ENCODE measurements at regions not wholly inside any gene's neighbourhood (a gene's known extent, or its start where the extent isn't known, plus 50 kb on each side); places are given as distances from the start of the nearest gene placed in this dataset.

DNA sequence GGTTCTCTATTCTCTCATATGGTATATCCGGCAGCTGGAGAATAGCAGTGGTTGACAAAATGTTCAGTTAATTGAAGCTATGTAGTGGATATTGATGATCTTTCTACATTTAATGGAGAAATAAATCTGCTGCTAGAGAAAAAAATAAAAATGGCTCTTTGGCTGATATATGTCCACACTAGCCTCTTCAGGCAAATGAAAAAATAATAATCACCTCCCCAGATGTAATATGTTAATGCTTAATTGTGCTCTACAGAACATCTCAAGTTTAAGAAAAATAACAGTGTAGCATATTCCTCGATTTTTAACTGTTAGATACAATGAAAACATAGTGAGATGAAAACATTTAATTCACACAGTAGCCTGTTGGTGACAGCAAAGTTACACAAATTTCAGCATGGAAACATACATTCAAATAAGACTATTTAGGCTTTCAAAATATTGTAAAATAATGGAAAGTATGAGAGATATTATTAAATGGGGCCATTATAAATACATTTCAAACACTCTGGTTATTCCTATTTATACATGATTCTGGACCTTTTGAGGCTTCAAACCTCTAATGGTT, 543.0 kb downstream of the MAT2B start:
- TF ChIP-seq, protein P1, sequence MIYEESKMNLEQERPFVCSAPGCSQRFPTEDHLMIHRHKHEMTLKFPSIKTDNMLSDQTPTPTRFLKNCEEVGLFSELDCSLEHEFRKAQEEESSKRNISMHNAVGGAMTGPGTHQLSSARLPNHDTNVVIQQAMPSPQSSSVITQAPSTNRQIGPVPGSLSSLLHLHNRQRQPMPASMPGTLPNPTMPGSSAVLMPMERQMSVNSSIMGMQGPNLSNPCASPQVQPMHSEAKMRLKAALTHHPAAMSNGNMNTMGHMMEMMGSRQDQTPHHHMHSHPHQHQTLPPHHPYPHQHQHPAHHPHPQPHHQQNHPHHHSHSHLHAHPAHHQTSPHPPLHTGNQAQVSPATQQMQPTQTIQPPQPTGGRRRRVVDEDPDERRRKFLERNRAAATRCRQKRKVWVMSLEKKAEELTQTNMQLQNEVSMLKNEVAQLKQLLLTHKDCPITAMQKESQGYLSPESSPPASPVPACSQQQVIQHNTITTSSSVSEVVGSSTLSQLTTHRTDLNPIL (CRISPR knock-in tag; IDR thresholded peaks at IDR 0.05; ENCODE audit: low read depth): no peak
- TF ChIP-seq, protein P2, sequence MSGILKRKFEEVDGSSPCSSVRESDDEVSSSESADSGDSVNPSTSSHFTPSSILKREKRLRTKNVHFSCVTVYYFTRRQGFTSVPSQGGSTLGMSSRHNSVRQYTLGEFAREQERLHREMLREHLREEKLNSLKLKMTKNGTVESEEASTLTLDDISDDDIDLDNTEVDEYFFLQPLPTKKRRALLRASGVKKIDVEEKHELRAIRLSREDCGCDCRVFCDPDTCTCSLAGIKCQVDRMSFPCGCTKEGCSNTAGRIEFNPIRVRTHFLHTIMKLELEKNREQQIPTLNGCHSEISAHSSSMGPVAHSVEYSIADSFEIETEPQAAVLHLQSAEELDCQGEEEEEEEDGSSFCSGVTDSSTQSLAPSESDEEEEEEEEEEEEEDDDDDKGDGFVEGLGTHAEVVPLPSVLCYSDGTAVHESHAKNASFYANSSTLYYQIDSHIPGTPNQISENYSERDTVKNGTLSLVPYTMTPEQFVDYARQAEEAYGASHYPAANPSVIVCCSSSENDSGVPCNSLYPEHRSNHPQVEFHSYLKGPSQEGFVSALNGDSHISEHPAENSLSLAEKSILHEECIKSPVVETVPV (CRISPR knock-in tag; IDR thresholded peaks at IDR 0.05): no peak
- TF ChIP-seq, protein P3, sequence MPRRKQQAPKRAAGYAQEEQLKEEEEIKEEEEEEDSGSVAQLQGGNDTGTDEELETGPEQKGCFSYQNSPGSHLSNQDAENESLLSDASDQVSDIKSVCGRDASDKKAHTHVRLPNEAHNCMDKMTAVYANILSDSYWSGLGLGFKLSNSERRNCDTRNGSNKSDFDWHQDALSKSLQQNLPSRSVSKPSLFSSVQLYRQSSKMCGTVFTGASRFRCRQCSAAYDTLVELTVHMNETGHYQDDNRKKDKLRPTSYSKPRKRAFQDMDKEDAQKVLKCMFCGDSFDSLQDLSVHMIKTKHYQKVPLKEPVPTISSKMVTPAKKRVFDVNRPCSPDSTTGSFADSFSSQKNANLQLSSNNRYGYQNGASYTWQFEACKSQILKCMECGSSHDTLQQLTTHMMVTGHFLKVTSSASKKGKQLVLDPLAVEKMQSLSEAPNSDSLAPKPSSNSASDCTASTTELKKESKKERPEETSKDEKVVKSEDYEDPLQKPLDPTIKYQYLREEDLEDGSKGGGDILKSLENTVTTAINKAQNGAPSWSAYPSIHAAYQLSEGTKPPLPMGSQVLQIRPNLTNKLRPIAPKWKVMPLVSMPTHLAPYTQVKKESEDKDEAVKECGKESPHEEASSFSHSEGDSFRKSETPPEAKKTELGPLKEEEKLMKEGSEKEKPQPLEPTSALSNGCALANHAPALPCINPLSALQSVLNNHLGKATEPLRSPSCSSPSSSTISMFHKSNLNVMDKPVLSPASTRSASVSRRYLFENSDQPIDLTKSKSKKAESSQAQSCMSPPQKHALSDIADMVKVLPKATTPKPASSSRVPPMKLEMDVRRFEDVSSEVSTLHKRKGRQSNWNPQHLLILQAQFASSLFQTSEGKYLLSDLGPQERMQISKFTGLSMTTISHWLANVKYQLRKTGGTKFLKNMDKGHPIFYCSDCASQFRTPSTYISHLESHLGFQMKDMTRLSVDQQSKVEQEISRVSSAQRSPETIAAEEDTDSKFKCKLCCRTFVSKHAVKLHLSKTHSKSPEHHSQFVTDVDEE (CRISPR knock-in tag; IDR thresholded peaks at IDR 0.05): no peak
- TF ChIP-seq CSDC2 (CRISPR knock-in tag; IDR thresholded peaks at IDR 0.05) (no peak), TCF4 (CRISPR knock-in tag; IDR thresholded peaks at IDR 0.05; ENCODE audit: borderline replicate concordance) (no peak), PPARA (CRISPR knock-in tag; IDR thresholded peaks at IDR 0.05; ENCODE audit: borderline replicate concordance) (no peak)
- peak; percentile 70 for ATAC-seq

DNA sequence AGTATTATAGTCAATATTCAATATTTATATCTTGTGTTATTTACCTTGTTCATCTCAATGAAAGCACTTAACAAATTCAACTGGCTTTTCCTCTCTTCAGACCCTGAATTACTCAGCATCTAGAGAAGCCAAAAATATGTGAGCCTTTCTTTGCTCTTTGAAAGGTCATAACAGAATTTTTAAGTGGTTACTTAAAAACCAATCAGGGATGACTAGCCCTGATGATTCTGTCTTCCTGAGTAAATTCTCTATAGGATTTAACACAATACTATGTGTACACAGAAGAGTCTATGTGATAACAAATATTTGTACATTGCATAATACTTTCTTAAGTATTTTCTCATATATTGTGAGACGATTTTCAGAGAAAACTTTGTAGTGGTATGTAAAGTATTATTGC, 546.3 kb downstream of the MAT2B start:
- no peak; the same call in 1 of the 2 replicates for TF ChIP-seq ISL1 (CRISPR knock-in tag; IDR thresholded peaks at IDR 0.05)
- no peak for TF ChIP-seq ZFP30 (CRISPR knock-in tag; IDR thresholded peaks at IDR 0.05)
- no peak for TF ChIP-seq TOX (CRISPR knock-in tag; IDR thresholded peaks at IDR 0.05; ENCODE audit: borderline replicate concordance)
- TF ChIP-seq CSDC2 (CRISPR knock-in tag; IDR thresholded peaks at IDR 0.05): no peak
- no peak for ATAC-seq

DNA sequence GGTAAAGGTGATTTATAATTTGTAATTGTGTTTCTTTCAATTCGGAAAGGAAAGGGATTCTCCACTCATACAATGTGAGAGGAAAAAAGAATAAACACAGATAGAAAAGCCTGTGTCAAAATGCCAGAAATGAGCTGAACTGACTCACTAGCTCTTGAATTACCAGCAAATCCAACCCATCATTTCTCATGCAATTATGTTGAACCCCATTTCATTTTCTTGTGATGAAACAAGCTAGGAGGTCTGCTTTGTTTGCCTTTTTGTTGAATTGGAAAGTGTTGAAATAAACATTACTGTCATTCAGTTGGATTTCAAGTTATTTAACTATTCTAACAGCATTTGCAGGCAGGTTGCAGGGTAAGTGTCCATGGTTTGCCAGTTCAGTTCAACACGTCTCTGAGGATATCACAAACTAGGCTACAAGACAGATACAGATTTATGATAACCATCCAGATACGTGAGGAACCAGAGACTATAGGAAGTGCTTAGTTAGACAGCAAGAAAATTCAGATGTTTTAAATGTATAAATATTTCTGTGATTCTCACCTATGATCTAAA, 547.2 kb downstream of the MAT2B start:
- ATAC-seq: no peak
- no peak for TF ChIP-seq OSR1 (CRISPR knock-in tag; IDR thresholded peaks at IDR 0.05)

DNA sequence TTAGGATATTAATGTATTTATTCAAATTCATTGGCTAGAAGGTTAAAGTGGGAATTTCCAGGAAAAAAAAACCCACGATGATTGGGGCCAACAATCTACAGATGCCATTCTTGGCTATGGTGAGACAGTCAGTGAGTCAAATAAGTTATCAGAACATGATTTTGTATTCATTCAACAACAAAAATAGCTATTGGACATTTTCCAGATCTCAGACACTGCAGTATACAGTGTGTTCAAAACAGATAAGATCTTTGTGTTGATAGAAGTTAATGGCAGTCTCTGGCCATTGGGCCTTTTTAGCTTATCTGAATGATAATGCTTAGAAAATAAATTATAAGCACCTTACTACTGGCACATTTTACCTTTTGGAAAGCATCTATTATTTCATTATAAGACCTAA, 547.7 kb downstream of the MAT2B start:
- ATAC-seq: no peak
- TF ChIP-seq, protein P2 (CRISPR knock-in tag; IDR thresholded peaks at IDR 0.05): no peak
- TF ChIP-seq ESRRG (CRISPR knock-in tag; IDR thresholded peaks at IDR 0.05) (no peak), CSDC2 (CRISPR knock-in tag; IDR thresholded peaks at IDR 0.05) (no peak), ZC3H10 (CRISPR knock-in tag; IDR thresholded peaks at IDR 0.05) (no peak), PPARA (CRISPR knock-in tag; IDR thresholded peaks at IDR 0.05; ENCODE audit: borderline replicate concordance) (no peak), ZNF565 (CRISPR knock-in tag; conservative IDR thresholded peaks at IDR 0.05; ENCODE audit: low read depth) (no peak), SNAI2 (CRISPR knock-in tag; IDR thresholded peaks at IDR 0.05) (no peak), RARB (CRISPR knock-in tag; IDR thresholded peaks at IDR 0.05) (no peak), TOX (CRISPR knock-in tag; IDR thresholded peaks at IDR 0.05; ENCODE audit: borderline replicate concordance) (no peak), ARNTL (CRISPR knock-in tag; IDR thresholded peaks at IDR 0.05; ENCODE audit: borderline replicate concordance, low read depth) (no peak), OSR1 (CRISPR knock-in tag; IDR thresholded peaks at IDR 0.05) (no peak), ZFP3 (CRISPR knock-in tag; IDR thresholded peaks at IDR 0.05) (no peak), ISL1 (CRISPR knock-in tag; IDR thresholded peaks at IDR 0.05) (peak; percentile 58; the same call in 1 of the 2 replicates), TCF4 (CRISPR knock-in tag; IDR thresholded peaks at IDR 0.05; ENCODE audit: borderline replicate concordance) (peak; percentile 71; the same call in 1 of the 2 replicates), GLIS3 (CRISPR knock-in tag; IDR thresholded peaks at IDR 0.05) (no peak), ZFP30 (CRISPR knock-in tag; IDR thresholded peaks at IDR 0.05) (no peak)
- TF ChIP-seq, protein P4, sequence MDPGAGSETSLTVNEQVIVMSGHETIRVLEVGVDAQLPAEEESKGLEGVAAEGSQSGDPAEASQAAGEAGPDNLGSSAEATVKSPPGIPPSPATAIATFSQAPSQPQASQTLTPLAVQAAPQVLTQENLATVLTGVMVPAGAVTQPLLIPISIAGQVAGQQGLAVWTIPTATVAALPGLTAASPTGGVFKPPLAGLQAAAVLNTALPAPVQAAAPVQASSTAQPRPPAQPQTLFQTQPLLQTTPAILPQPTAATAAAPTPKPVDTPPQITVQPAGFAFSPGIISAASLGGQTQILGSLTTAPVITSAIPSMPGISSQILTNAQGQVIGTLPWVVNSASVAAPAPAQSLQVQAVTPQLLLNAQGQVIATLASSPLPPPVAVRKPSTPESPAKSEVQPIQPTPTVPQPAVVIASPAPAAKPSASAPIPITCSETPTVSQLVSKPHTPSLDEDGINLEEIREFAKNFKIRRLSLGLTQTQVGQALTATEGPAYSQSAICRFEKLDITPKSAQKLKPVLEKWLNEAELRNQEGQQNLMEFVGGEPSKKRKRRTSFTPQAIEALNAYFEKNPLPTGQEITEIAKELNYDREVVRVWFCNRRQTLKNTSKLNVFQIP (CRISPR knock-in tag; IDR thresholded peaks at IDR 0.05; ENCODE audit: borderline replicate concordance, low read depth): no peak
- TF ChIP-seq, protein P3 (CRISPR knock-in tag; IDR thresholded peaks at IDR 0.05): peak; percentile 70
- TF ChIP-seq, protein P5, sequence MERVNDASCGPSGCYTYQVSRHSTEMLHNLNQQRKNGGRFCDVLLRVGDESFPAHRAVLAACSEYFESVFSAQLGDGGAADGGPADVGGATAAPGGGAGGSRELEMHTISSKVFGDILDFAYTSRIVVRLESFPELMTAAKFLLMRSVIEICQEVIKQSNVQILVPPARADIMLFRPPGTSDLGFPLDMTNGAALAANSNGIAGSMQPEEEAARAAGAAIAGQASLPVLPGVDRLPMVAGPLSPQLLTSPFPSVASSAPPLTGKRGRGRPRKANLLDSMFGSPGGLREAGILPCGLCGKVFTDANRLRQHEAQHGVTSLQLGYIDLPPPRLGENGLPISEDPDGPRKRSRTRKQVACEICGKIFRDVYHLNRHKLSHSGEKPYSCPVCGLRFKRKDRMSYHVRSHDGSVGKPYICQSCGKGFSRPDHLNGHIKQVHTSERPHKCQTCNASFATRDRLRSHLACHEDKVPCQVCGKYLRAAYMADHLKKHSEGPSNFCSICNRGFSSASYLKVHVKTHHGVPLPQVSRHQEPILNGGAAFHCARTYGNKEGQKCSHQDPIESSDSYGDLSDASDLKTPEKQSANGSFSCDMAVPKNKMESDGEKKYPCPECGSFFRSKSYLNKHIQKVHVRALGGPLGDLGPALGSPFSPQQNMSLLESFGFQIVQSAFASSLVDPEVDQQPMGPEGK (CRISPR knock-in tag; IDR thresholded peaks at IDR 0.05; ENCODE audit: borderline replicate concordance): no peak

All from SK-N-SH treated with all-trans-retinoic acid at 6 μM for 48 hours (cell line).